Thoracic aorta (tissue), 2 donors: ENCODE measurements at regions not wholly inside any gene's neighbourhood (a gene's known extent, or its start where the extent isn't known, plus 50 kb on each side); places are given as distances from the start of the nearest gene placed in this dataset.

Experiments
- ATAC-seq: fragments of 150-250 bp; one replicate; pipeline ENCODE4 v1.8.0; 2017; ENCODE audit warnings: low read depth; ENCODE audit not compliant: insufficient number of reproducible peaks, low FRiP score
- DNase-seq: peaks from one replicate; pipeline ENCODE4 v3.0.0-alpha.2; 2020; ENCODE audit warnings: low spot score
- H3K27ac ChIP-seq, 2 donors: fragments of 200-600 bp; sonication (generic); 1 replicate in 1 of 2; 2 replicates in 1 of 2; pipeline ENCODE4 v1.5.1; 2016; ENCODE audit warnings: mild to moderate bottlenecking in 2 of 2, moderate library complexity in 2 of 2
- H3K27me3 ChIP-seq: fragments of 200-600 bp; sonication (generic); replicated peaks from 2 replicates; pipeline ENCODE4 v1.6.0; 2016; ENCODE audit warnings: mild to moderate bottlenecking; ENCODE audit not compliant: insufficient read depth
- H3K36me3 ChIP-seq: fragments of 200-600 bp; sonication (generic); one replicate; pipeline ENCODE4 v1.5.1; 2016
- H3K4me1 ChIP-seq, 2 donors: fragments of 200-600 bp; sonication (generic); 1 replicate in 1 of 2; 2 replicates in 1 of 2; pipeline versions ENCODE4 v1.5.1 to v1.6.0; 2016; ENCODE audit warnings: low read depth in 2 of 2, mild to moderate bottlenecking in 1 of 2; ENCODE audit not compliant: control insufficient read depth in 1 of 2
- H3K4me3 ChIP-seq: fragments of 200-600 bp; sonication (generic); 2 replicates; pipeline ENCODE4 v1.5.1; 2016; ENCODE audit warnings: mild to moderate bottlenecking
- H3K9me3 ChIP-seq: fragments of 200-600 bp; sonication (generic); 2 replicates; pipeline ENCODE4 v1.5.1; 2016
- CTCF ChIP-seq: fragments of 200-600 bp; sonication (generic); IDR thresholded peaks from one replicate; pipeline ENCODE4 v1.5.1; 2019; ENCODE audit warnings: antibody characterized with exemption

- Histone ChIP-seq H3K4me1 (no peaks in the 10 kb centered on the region), H3K9me3 (no peaks in the 10 kb centered on the region), H3K4me3 (no peak overlapping the region), H3K36me3 (no peaks in the 10 kb centered on the region), H3K27ac (no peak overlapping the region), H3K27me3 (no peaks in the 10 kb centered on the region)
- TF ChIP-seq CTCF = no peak
- no peak for ATAC-seq
- no peak for DNase-seq
Measured at GRCh38 chr11:38278457-38279141, 1680.6 kb upstream of the RAG2 start.

- no peaks in the 10 kb centered on the region for H3K4me1 ChIP-seq
- H3K27me3 ChIP-seq = no peaks in the 10 kb centered on the region
- H3K27ac ChIP-seq = no peak overlapping the region
- DNase-seq (no peak), ATAC-seq (no peak)
- H3K9me3 ChIP-seq = no peaks in the 10 kb centered on the region
- no peaks in the 10 kb centered on the region for H3K36me3 ChIP-seq
- no peak overlapping the region for H3K4me3 ChIP-seq
- no peak for TF ChIP-seq CTCF
Measured at GRCh38 chr11:38274031-38274430, 1676.0 kb upstream of the RAG2 start.

GRCh38 chr11:38272376-38272775 lies 1674.3 kb upstream of the RAG2 start:
- no peak for DNase-seq
- no peak overlapping the region for H3K4me3 ChIP-seq
- H3K27me3 ChIP-seq = no peaks in the 10 kb centered on the region
- H3K36me3 ChIP-seq = no peaks in the 10 kb centered on the region
- ATAC-seq = no peak
- H3K4me1 ChIP-seq = no peaks in the 10 kb centered on the region
- no peak overlapping the region for H3K27ac ChIP-seq
- no peaks in the 10 kb centered on the region for H3K9me3 ChIP-seq
- TF ChIP-seq CTCF = no peak

GRCh38 chr11:38266691-38267090 lies 1668.7 kb upstream of the RAG2 start:
- H3K36me3 ChIP-seq = no peaks in the 10 kb centered on the region
- H3K27ac ChIP-seq = no peak overlapping the region
- H3K4me3 ChIP-seq = no peak overlapping the region
- no peaks in the 10 kb centered on the region for H3K27me3 ChIP-seq
- DNase-seq = no peak
- no peaks in the 10 kb centered on the region for H3K9me3 ChIP-seq
- H3K4me1 ChIP-seq = no peaks in the 10 kb centered on the region
- no peak for TF ChIP-seq CTCF
- ATAC-seq = no peak

- no peaks in the 10 kb centered on the region for H3K4me1 ChIP-seq
- no peak overlapping the region for H3K4me3 ChIP-seq
- no peaks in the 10 kb centered on the region for H3K27me3 ChIP-seq
- TF ChIP-seq CTCF = no peak
- no peaks in the 10 kb centered on the region for H3K36me3 ChIP-seq
- no peak for ATAC-seq
- H3K27ac ChIP-seq = no peak overlapping the region
- DNase-seq = no peak
- H3K9me3 ChIP-seq = no peaks in the 10 kb centered on the region
Measured at GRCh38 chr11:38256436-38256835, 1658.4 kb upstream of the RAG2 start.
